Neural crest cell (in vitro differentiated cells): ENCODE measurements at regions not wholly inside any gene's neighbourhood (a gene's known extent, or its start where the extent isn't known, plus 50 kb on each side); places are given as distances from the start of the nearest gene placed in this dataset.

Source experiments
- DNase-seq: peaks from one replicate; pipeline ENCODE4 v3.0.0; 2021; ENCODE audit warnings: low read depth, mixed read lengths, low spot score
- H3K27ac Mint-ChIP-seq: one replicate; pipeline ENCODE4 v1.8.0; 2021; ENCODE audit warnings: mild to moderate bottlenecking, mixed read lengths; ENCODE audit not compliant: unreplicated experiment
- H3K27me3 Mint-ChIP-seq: 2 replicates; pipeline ENCODE4 v1.8.0; 2021; ENCODE audit warnings: low read depth, mild to moderate bottlenecking, mixed read lengths
- H3K36me3 Mint-ChIP-seq: 2 replicates; pipeline ENCODE4 v1.8.0; 2021; ENCODE audit warnings: low read depth, mild to moderate bottlenecking, mixed read lengths
- H3K4me1 Mint-ChIP-seq: 2 replicates; pipeline ENCODE4 v1.8.0; 2021; ENCODE audit warnings: mixed read lengths
- H3K4me3 Mint-ChIP-seq: one replicate; pipeline ENCODE4 v1.8.0; 2021; ENCODE audit warnings: mild to moderate bottlenecking, mixed read lengths
- H3K9me3 Mint-ChIP-seq: 2 replicates; pipeline ENCODE4 v1.8.0; 2021; ENCODE audit warnings: mixed read lengths
- CTCF ChIP-seq: fragments of 200-600 bp; sonication (generic); conservative IDR thresholded peaks from 2 replicates; pipeline ENCODE4 v1.5.0; 2021; ENCODE audit warnings: antibody characterized with exemption, mild to moderate bottlenecking

GRCh38 chr13:71149498-71150363 lies 717.3 kb downstream of the DACH1 start:
- Mint-ChIP-seq H3K36me3 (no peaks in the 10 kb centered on the region), H3K9me3 (no peaks in the 10 kb centered on the region), H3K27me3 (no peaks in the 10 kb centered on the region), H3K4me3 (no peak overlapping the region), H3K27ac (no peak overlapping the region), H3K4me1 (peaks cover 9% of the 10 kb centered on the region)
- no peak for TF ChIP-seq CTCF
- no peak for DNase-seq

- Mint-ChIP-seq H3K27ac (no peak overlapping the region), H3K4me3 (no peak overlapping the region)
- TF ChIP-seq CTCF, result no peak
Measured at GRCh38 chr13:71149046-71149445, 718.0 kb downstream of the DACH1 start.

DNA sequence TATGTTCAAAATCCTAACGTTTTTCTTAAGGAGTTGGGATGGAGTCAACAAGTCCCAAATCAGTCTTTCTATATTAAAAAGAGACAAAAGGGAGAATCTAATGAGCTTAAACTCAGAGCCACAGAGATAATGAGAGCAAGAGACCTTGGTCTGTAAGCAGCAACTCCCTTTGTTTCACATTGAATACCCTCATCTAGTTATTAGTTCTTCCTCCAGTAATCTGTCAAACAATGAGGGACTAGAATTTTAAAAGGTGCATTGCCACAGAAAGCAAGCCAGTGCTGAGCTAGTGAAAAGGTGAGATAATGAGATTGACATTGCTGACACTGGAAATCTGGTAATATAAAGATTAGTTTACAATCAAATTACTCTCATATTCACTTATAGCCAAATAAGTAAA lies 718.6 kb downstream of the DACH1 start:
- H3K27ac Mint-ChIP-seq, result no peak overlapping the region
- no peak overlapping the region for H3K4me3 Mint-ChIP-seq
- DNase-seq, result no peak
- H3K9me3 Mint-ChIP-seq, result no peaks in the 10 kb centered on the region
- H3K36me3 Mint-ChIP-seq, result no peaks in the 10 kb centered on the region
- TF ChIP-seq CTCF, result no peak
- no peaks in the 10 kb centered on the region for H3K27me3 Mint-ChIP-seq
- H3K4me1 Mint-ChIP-seq, result peaks cover 9% of the 10 kb centered on the region

More at GRCh38 chr13:71149046-71149445, 718.0 kb downstream of the DACH1 start:
- Mint-ChIP-seq H3K36me3 (no peaks in the 10 kb centered on the region), H3K27me3 (no peaks in the 10 kb centered on the region), H3K4me1 (peaks cover 9% of the 10 kb centered on the region), H3K9me3 (no peaks in the 10 kb centered on the region)
- DNase-seq, result no peak

DNA sequence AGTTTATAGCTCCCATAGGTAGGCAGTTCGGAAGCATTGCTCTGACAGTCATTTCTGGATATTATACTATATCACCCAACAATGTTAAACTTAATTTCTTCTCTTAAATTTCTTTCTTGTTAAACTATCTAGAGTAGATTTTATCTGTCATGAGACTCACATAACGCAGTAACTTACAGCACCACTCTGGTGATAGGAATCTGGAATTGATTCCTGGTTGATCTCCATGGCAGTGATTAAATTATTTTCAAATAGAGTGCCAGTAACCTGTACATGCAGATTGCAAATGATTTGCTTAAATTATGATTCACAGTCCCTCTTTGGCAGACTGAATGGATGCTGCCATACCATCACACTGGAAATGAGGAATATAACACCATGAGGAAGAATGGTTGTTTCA lies 722.1 kb downstream of the DACH1 start:
- H3K4me3 Mint-ChIP-seq, result no peak overlapping the region

DNA sequence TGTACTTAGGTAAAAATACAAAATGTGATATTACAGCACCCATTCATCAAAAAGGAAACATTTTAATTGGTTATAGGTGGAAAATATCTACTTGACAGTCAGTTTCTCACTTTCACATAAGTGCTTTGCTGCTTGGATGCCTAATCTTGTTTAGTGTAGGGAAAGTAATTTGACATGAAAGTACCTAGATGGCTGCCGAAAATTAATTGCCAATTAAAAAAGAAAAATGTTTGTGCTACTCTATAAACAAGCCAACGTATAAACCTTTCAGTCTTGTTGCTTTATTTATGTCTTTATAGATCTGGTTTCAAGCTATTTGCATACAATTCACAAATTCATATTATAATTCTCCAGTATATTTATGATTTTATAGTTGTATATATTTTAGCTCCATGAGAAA lies 729.9 kb downstream of the DACH1 start:
- Mint-ChIP-seq H3K4me1 (no peaks in the 10 kb centered on the region), H3K9me3 (peaks cover 4% of the 10 kb centered on the region), H3K4me3 (no peak overlapping the region), H3K27me3 (peaks cover 7% of the 10 kb centered on the region), H3K36me3 (no peaks in the 10 kb centered on the region), H3K27ac (no peak overlapping the region)
- no peak for DNase-seq
- no peak for TF ChIP-seq CTCF

More for the DNA sequence above, 722.1 kb downstream of the DACH1 start:
- no peaks in the 10 kb centered on the region for H3K9me3 Mint-ChIP-seq
- H3K27ac Mint-ChIP-seq, result no peak overlapping the region
- no peaks in the 10 kb centered on the region for H3K36me3 Mint-ChIP-seq
- TF ChIP-seq CTCF, result no peak
- no peak for DNase-seq
- H3K4me1 Mint-ChIP-seq, result peaks cover 9% of the 10 kb centered on the region
- H3K27me3 Mint-ChIP-seq, result peaks cover 4% of the 10 kb centered on the region
